ENCODE measurements at regions not wholly inside any gene's neighbourhood (a gene's known extent, or its start where the extent isn't known, plus 50 kb on each side); places are given as distances from the start of the nearest gene placed in this dataset.

- TF ChIP-seq CTCF (conservative IDR thresholded peaks at IDR 0.05; ENCODE audit: low read depth, low read length) (no peak), EZH2 (IDR thresholded peaks at IDR 0.05; ENCODE audit: borderline replicate concordance, low read depth, low read length, poor library complexity, severe bottlenecking) (no peak)
Measured at GRCh38 chr4:104727643-104728042, 232.9 kb upstream of the CXXC4 start.
